ENCODE measurements at regions not wholly inside any gene's neighbourhood (a gene's known extent, or its start where the extent isn't known, plus 50 kb on each side); places are given as distances from the start of the nearest gene placed in this dataset.
"Not testable (repeated sequence)": the region's sequence is repeated elsewhere in the genome, so short reads cannot be mapped to it uniquely, and the experiment has no call there.

- no peak for TF ChIP-seq CTCF (IDR thresholded peaks at IDR 0.05; ENCODE audit: low read depth, low read length)
- no peak for DNase-seq (ENCODE audit: low read depth in 2 of 2)
- H3K4me3 ChIP-seq (replicated peaks in 1 of 2; ENCODE audit: low read depth in 2 of 2, low read length in 2 of 2) = no peak overlapping the region
Observed at GRCh38 chr9:87026204-87026603, 78.9 kb upstream of the GAS1 start.

GRCh38 chr9:87028836-87029235 is 81.5 kb upstream of the GAS1 start:
- DNase-seq (ENCODE audit: low read depth in 2 of 2); H3K4me3 ChIP-seq (replicated peaks in 1 of 2; ENCODE audit: low read depth in 2 of 2, low read length in 2 of 2): not testable (repeated sequence)

- no peak overlapping the region for H3K4me3 ChIP-seq (replicated peaks in 1 of 2; ENCODE audit: low read depth in 2 of 2, low read length in 2 of 2)
- no peak for DNase-seq (ENCODE audit: low read depth in 2 of 2)
- TF ChIP-seq CTCF (IDR thresholded peaks at IDR 0.05; ENCODE audit: low read depth, low read length) = no peak
Observed at GRCh38 chr9:87029905-87030304, 82.6 kb upstream of the GAS1 start.

GRCh38 chr9:87034841-87035240 is 87.5 kb upstream of the GAS1 start:
- no peak overlapping the region for H3K4me3 ChIP-seq (replicated peaks in 1 of 2; ENCODE audit: low read depth in 2 of 2, low read length in 2 of 2)
- DNase-seq (ENCODE audit: low read depth in 2 of 2) = no peak
- no peak for TF ChIP-seq CTCF (IDR thresholded peaks at IDR 0.05; ENCODE audit: low read depth, low read length)

- H3K4me3 ChIP-seq (replicated peaks in 1 of 2; ENCODE audit: low read depth in 2 of 2, low read length in 2 of 2) = no peak overlapping the region
- no peak for TF ChIP-seq CTCF (IDR thresholded peaks at IDR 0.05; ENCODE audit: low read depth, low read length)
- DNase-seq (ENCODE audit: low read depth in 2 of 2) = no peak
Observed at GRCh38 chr9:87035879-87036278, 88.6 kb upstream of the GAS1 start.

DNA sequence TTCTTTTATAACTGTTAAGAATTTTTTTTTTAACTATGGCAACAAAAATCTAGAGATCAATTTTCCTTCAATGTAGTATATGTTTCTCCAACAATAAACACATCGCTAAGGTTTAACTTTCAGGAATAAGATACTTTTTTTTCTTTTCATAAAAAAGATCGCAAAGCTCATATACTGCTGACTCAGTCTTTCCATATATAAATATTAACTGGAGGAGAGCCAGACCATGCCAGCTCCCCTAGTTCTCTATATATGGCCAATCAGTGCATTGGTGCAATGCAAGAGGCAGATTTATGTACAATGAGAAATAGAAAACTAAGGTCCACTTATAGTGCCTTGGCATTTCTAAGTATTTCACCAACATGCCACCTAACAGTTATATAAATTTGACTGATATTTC is 89.2 kb upstream of the GAS1 start:
- H3K4me3 ChIP-seq (replicated peaks in 1 of 2; ENCODE audit: low read depth in 2 of 2, low read length in 2 of 2) = no peak overlapping the region
- no peak for DNase-seq (ENCODE audit: low read depth in 2 of 2)
- no peak for TF ChIP-seq CTCF (IDR thresholded peaks at IDR 0.05; ENCODE audit: low read depth, low read length)

- no peak for TF ChIP-seq CTCF (IDR thresholded peaks at IDR 0.05; ENCODE audit: low read depth, low read length)
- DNase-seq (ENCODE audit: low read depth in 2 of 2) = peak; percentile 52 to 53
- H3K4me3 ChIP-seq (replicated peaks in 1 of 2; ENCODE audit: low read depth in 2 of 2, low read length in 2 of 2) = no peak overlapping the region
Observed at GRCh38 chr9:87039809-87040392, 92.6 kb upstream of the GAS1 start.
